Mesenchymal stem cell (in vitro differentiated cells and primary cell): ENCODE measurements at regions not wholly inside any gene's neighbourhood (a gene's known extent, or its start where the extent isn't known, plus 50 kb on each side); places are given as distances from the start of the nearest gene placed in this dataset.
A peak's percentile ranks its signal among the peaks of the same experiment; 100 is the strongest.

Experiments
- DNase-seq: peaks from one replicate; pipeline ENCODE4 v3.0.0-alpha.2; 2013
- H2AFZ ChIP-seq: one replicate; pipeline ENCODE4 v1.6.1; 2013; ENCODE audit warnings: low read depth, mild to moderate bottlenecking, control low read depth, inconsistent platforms, low read length, moderate library complexity
- H2AK5ac ChIP-seq: 2 replicates; pipeline ENCODE4 v1.6.1; 2013; ENCODE audit warnings: low read length, moderate library complexity, mild to moderate bottlenecking, inconsistent platforms; ENCODE audit not compliant: severe bottlenecking
- H2BK120ac ChIP-seq: one replicate; pipeline ENCODE4 v1.6.1; 2013; ENCODE audit warnings: low read depth, mild to moderate bottlenecking, inconsistent platforms, low read length, moderate library complexity
- H2BK12ac ChIP-seq, 2 experiments: one replicate each; pipeline ENCODE4 v1.6.1; 2013; ENCODE audit warnings: inconsistent platforms in 2 of 2, low read length in 2 of 2, mild to moderate bottlenecking in 2 of 2, moderate library complexity in 2 of 2, control low read depth in 1 of 2
- H2BK15ac ChIP-seq: one replicate; pipeline ENCODE4 v1.6.1; 2013; ENCODE audit warnings: mild to moderate bottlenecking, low read depth, inconsistent platforms; ENCODE audit not compliant: poor library complexity, severe bottlenecking
- H2BK5ac ChIP-seq: 2 replicates; pipeline ENCODE4 v1.6.1; 2013; ENCODE audit warnings: low read depth, mild to moderate bottlenecking, low read length, control low read depth, inconsistent platforms; ENCODE audit not compliant: poor library complexity, severe bottlenecking
- H3K14ac ChIP-seq, 2 experiments: one replicate each; pipeline ENCODE4 v1.6.1; 2013; ENCODE audit warnings: inconsistent platforms in 2 of 2, low read length in 2 of 2, control low read depth in 1 of 2, mild to moderate bottlenecking in 1 of 2, moderate library complexity in 1 of 2
- H3K18ac ChIP-seq, 2 experiments: one replicate each; pipeline ENCODE4 v1.6.1; 2013; ENCODE audit warnings: inconsistent platforms in 2 of 2, low read length in 2 of 2, control low read depth in 1 of 2, low read depth in 1 of 2, mild to moderate bottlenecking in 1 of 2
- H3K23ac ChIP-seq, 2 experiments: one replicate each; pipeline ENCODE4 v1.6.1; 2013; ENCODE audit warnings: inconsistent platforms in 2 of 2, low read length in 2 of 2, mild to moderate bottlenecking in 2 of 2, moderate library complexity in 2 of 2, control low read depth in 1 of 2
- H3K27ac ChIP-seq: 2 replicates; pipeline ENCODE4 v1.5.1; 2013; ENCODE audit warnings: mild to moderate bottlenecking, moderate library complexity, low read length, control low read depth, inconsistent platforms; ENCODE audit not compliant: poor library complexity, severe bottlenecking
- H3K27me3 ChIP-seq, 2 experiments: 2 replicates each; pipeline versions ENCODE4 v1.6.1 to v1.7.0; 2013; ENCODE audit warnings: low read length in 2 of 2, mild to moderate bottlenecking in 2 of 2, moderate library complexity in 2 of 2, control low read depth in 1 of 2, inconsistent platforms in 1 of 2; ENCODE audit not compliant: control insufficient read depth in 1 of 2, insufficient read depth in 1 of 2
- H3K36me3 ChIP-seq, 2 experiments: 2 replicates each; pipeline versions ENCODE4 v1.6.1 to v1.7.0; 2013; ENCODE audit warnings: low read length in 2 of 2, control low read depth in 1 of 2, inconsistent platforms in 1 of 2, low read depth in 1 of 2, mild to moderate bottlenecking in 1 of 2; ENCODE audit not compliant: insufficient read depth in 2 of 2, control insufficient read depth in 1 of 2
- H3K4ac ChIP-seq, 2 experiments: one replicate each; pipeline ENCODE4 v1.6.1; 2013; ENCODE audit warnings: inconsistent platforms in 2 of 2, low read length in 2 of 2, mild to moderate bottlenecking in 2 of 2, moderate library complexity in 2 of 2, control low read depth in 1 of 2, low read depth in 1 of 2
- H3K4me1 ChIP-seq: 2 replicates; pipeline ENCODE4 v1.6.1; 2013; ENCODE audit warnings: low read depth, low read length, control low read depth; ENCODE audit not compliant: control insufficient read depth, insufficient read depth
- H3K4me2 ChIP-seq: 2 replicates; pipeline ENCODE4 v1.6.1; 2013; ENCODE audit warnings: low read length, mild to moderate bottlenecking, inconsistent platforms; ENCODE audit not compliant: poor library complexity, severe bottlenecking
- H3K4me3 ChIP-seq, 2 experiments: 2 replicates each; pipeline versions ENCODE4 v1.5.1 to v1.7.0; 2013; ENCODE audit warnings: low read length in 2 of 2, mild to moderate bottlenecking in 2 of 2, control low read depth in 1 of 2, low read depth in 1 of 2; ENCODE audit not compliant: insufficient read depth in 1 of 2
- H3K79me1 ChIP-seq: replicated peaks from 2 replicates; pipeline ENCODE4 v1.6.1; 2013; ENCODE audit warnings: mild to moderate bottlenecking, control low read depth, low read length, inconsistent platforms; ENCODE audit not compliant: poor library complexity, severe bottlenecking
- H3K9ac ChIP-seq: 2 replicates; pipeline ENCODE4 v1.7.0; 2013; ENCODE audit warnings: mild to moderate bottlenecking, low read length, moderate library complexity
- H3K9me3 ChIP-seq: 2 replicates; pipeline ENCODE4 v1.7.0; 2013; ENCODE audit warnings: mild to moderate bottlenecking, low read length; ENCODE audit not compliant: control insufficient read depth
- H4K8ac ChIP-seq: one replicate; pipeline ENCODE4 v1.6.1; 2013; ENCODE audit warnings: inconsistent platforms, mild to moderate bottlenecking, low read length, moderate library complexity
- H4K91ac ChIP-seq: one replicate; pipeline ENCODE4 v1.6.1; 2013; ENCODE audit warnings: mild to moderate bottlenecking, low read length, inconsistent platforms
- WGBS: methylation state at CpG from one replicate; pipeline ENCODE4 v1.1.7; 2013; ENCODE audit warnings: mixed read lengths; 5-methylcytosine and 5-hydroxymethylcytosine counted together

- H3K79me1 ChIP-seq, result no peaks in the 10 kb centered on the region
Measured at GRCh38 chr1:68365709-68366382, 83.9 kb downstream of the RPE65 start.

GRCh38 chr1:68363339-68363738 lies 86.4 kb downstream of the RPE65 start:
- Histone ChIP-seq H3K4me3 (no peak overlapping the region), H3K4me2 (no peak overlapping the region), H3K9me3 (no peaks in the 10 kb centered on the region), H3K27ac (no peak overlapping the region), H3K18ac (no peak overlapping the region), H3K79me1 (no peaks in the 10 kb centered on the region), H3K9ac (no peak overlapping the region), H2BK5ac (no peak overlapping the region), H3K14ac (no peak overlapping the region), H2AFZ (no peak overlapping the region), H2BK15ac (peak overlapping the region; percentile 74), H3K36me3 (no peaks in the 10 kb centered on the region), H3K27me3 (no peaks in the 10 kb centered on the region), H2AK5ac (no peak overlapping the region), H4K91ac (no peak overlapping the region), H2BK12ac (no peak overlapping the region), H3K4ac (peak overlapping the region in 1 of 2 experiments; percentile 22), H3K23ac (no peak overlapping the region), H3K4me1 (no peaks in the 10 kb centered on the region), H4K8ac (no peak overlapping the region), H2BK120ac (peak overlapping the region; percentile 44)
- no peak for DNase-seq

More at GRCh38 chr1:68365709-68366382, 83.9 kb downstream of the RPE65 start:
- H3K23ac ChIP-seq, result no peak overlapping the region
- H3K4ac ChIP-seq, result no peak overlapping the region
- H3K27me3 ChIP-seq, result no peaks in the 10 kb centered on the region
- no peaks in the 10 kb centered on the region for H3K9me3 ChIP-seq
- H3K18ac ChIP-seq, result no peak overlapping the region
- H2AK5ac ChIP-seq, result no peak overlapping the region
- H2BK15ac ChIP-seq, result no peak overlapping the region
- no peak overlapping the region for H2BK120ac ChIP-seq
- H2BK12ac ChIP-seq, result no peak overlapping the region
- H2BK5ac ChIP-seq, result no peak overlapping the region
- no peak overlapping the region for H3K14ac ChIP-seq
- H4K8ac ChIP-seq, result no peak overlapping the region
- WGBS, result 100% methylated on average over 1 of the region's 1 CpG
- H3K4me3 ChIP-seq, result no peak overlapping the region
- no peak overlapping the region for H3K4me2 ChIP-seq
- no peak for DNase-seq
- H3K4me1 ChIP-seq, result peaks cover 4% of the 10 kb centered on the region
- H3K9ac ChIP-seq, result no peak overlapping the region
- H3K27ac ChIP-seq, result no peak overlapping the region
- no peak overlapping the region for H4K91ac ChIP-seq
- no peaks in the 10 kb centered on the region for H3K36me3 ChIP-seq
- H2AFZ ChIP-seq, result no peak overlapping the region

GRCh38 chr1:68361346-68361910 lies 88.3 kb downstream of the RPE65 start:
- Histone ChIP-seq H3K4me2 (no peak overlapping the region), H3K4me1 (no peaks in the 10 kb centered on the region), H4K91ac (no peak overlapping the region), H3K23ac (no peak overlapping the region), H3K14ac (no peak overlapping the region), H2BK15ac (no peak overlapping the region), H4K8ac (no peak overlapping the region), H3K36me3 (no peaks in the 10 kb centered on the region), H3K79me1 (no peaks in the 10 kb centered on the region), H2BK5ac (no peak overlapping the region), H3K27me3 (no peaks in the 10 kb centered on the region), H3K18ac (no peak overlapping the region), H3K27ac (no peak overlapping the region), H2BK12ac (no peak overlapping the region), H2AFZ (no peak overlapping the region), H3K4ac (no peak overlapping the region), H2BK120ac (no peak overlapping the region), H3K9me3 (no peaks in the 10 kb centered on the region), H3K9ac (no peak overlapping the region), H2AK5ac (no peak overlapping the region), H3K4me3 (no peak overlapping the region)
- no peak for DNase-seq
- WGBS, result 80% methylated on average over 3 of the region's 3 CpGs

GRCh38 chr1:68359045-68359444 lies 90.7 kb downstream of the RPE65 start:
- Histone ChIP-seq H2BK15ac (no peak overlapping the region), H2BK5ac (no peak overlapping the region), H4K91ac (no peak overlapping the region), H3K27ac (no peak overlapping the region), H2AK5ac (no peak overlapping the region), H3K4ac (no peak overlapping the region), H2BK12ac (no peak overlapping the region), H3K18ac (no peak overlapping the region), H4K8ac (no peak overlapping the region), H3K4me3 (no peak overlapping the region), H3K27me3 (no peaks in the 10 kb centered on the region), H3K23ac (no peak overlapping the region), H3K79me1 (no peaks in the 10 kb centered on the region), H3K4me2 (no peak overlapping the region), H3K14ac (no peak overlapping the region), H3K9ac (no peak overlapping the region), H3K4me1 (no peaks in the 10 kb centered on the region), H3K36me3 (no peaks in the 10 kb centered on the region), H2BK120ac (no peak overlapping the region), H2AFZ (no peak overlapping the region), H3K9me3 (no peaks in the 10 kb centered on the region)
- WGBS, result 0% methylated on average over 2 of the region's 2 CpGs
- DNase-seq, result peak; percentile 76
